ENCODE measurements at regions not wholly inside any gene's neighbourhood (a gene's known extent, or its start where the extent isn't known, plus 50 kb on each side); places are given as distances from the start of the nearest gene placed in this dataset.

DNA sequence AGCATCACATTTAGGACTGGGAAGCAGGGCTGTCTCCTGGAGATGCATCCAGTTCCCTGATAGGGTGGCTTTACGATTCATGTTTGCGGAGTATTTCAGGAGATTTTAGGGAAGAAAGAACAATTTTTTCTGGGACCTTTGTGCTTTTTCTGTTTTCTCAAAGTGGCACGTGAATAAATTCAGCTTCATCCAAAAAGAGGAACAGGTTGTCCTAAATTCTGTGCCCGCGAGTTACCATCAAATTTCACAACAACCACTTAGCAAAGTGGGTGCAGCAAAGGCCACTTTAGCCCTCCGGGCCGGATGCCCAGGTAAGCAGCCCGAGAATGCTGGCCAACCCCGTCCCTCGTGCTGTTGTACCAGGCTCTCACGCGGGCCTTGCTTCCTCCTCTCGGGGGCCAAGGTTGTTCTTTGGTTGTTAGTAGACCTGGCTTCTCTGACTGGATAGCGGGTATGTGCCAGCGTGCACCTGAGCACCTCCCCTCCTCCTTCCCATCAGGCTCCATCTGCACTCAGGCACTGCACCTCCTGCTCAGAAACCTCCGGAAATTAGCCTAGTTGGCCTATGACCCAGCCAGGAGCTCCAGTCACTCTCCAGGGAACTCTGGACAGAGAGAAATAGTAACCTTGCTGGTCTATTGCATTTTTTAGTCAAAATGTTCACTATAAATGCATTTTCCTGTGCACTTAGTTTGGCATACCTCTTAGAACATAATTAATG, 83.0 kb downstream of the CMPK2 start:
- H3K79me1 ChIP-seq (ENCODE audit: insufficient read depth, low read depth, low read length, poor library complexity, severe bottlenecking): no peaks in the 10 kb centered on the region
- Mint-ChIP-seq H3K4me3 (no peak overlapping the region), H3K27ac (peak overlapping the region in 1 of 3 experiments; percentile 71; a peak in 1 of 7 replicates), H3K4me1 (no peaks in the 10 kb centered on the region), H3K27me3 (ENCODE audit: low read depth) (peaks cover 2% of the 10 kb centered on the region), H3K9me3 (peaks cover 0 to 4% of the 10 kb centered on the region in 2 experiments; a peak in 1 of 5 replicates), H3K36me3 (ENCODE audit: insufficient read depth in 1 of 3, low read depth in 3 of 3) (peaks cover 0 to 4% (median 0%) of the 10 kb centered on the region in 3 experiments; a peak in 1 of 7 replicates)
- no peak overlapping the region for H4K5ac ChIP-seq (ENCODE audit: insufficient read length, low read depth, low read length)
- no peak overlapping the region for H3K14ac ChIP-seq (ENCODE audit: insufficient read depth, low read length)
- H4K20me1 ChIP-seq (ENCODE audit: control insufficient read depth, insufficient read depth, insufficient read length): no peaks in the 10 kb centered on the region
- no peak overlapping the region for H2BK5ac ChIP-seq (ENCODE audit: insufficient read length, low read length)
- no peak overlapping the region for H3K4ac ChIP-seq (ENCODE audit: low read depth, low read length)
- H3K56ac ChIP-seq (ENCODE audit: insufficient read length, low read depth, low read length): no peak overlapping the region
- H3K4me2 ChIP-seq (ENCODE audit: insufficient read depth, insufficient read length, low read length): no peak overlapping the region
- no peak overlapping the region for H3K27ac ChIP-seq (ENCODE audit: insufficient read length, low read depth, low read length)
- H3K9ac ChIP-seq (ENCODE audit: extremely low read depth, insufficient read length, low read length): no peak overlapping the region
- no peak overlapping the region for H2BK20ac ChIP-seq (ENCODE audit: low read depth, low read length, poor library complexity, severe bottlenecking)
- TF ChIP-seq, protein P1, sequence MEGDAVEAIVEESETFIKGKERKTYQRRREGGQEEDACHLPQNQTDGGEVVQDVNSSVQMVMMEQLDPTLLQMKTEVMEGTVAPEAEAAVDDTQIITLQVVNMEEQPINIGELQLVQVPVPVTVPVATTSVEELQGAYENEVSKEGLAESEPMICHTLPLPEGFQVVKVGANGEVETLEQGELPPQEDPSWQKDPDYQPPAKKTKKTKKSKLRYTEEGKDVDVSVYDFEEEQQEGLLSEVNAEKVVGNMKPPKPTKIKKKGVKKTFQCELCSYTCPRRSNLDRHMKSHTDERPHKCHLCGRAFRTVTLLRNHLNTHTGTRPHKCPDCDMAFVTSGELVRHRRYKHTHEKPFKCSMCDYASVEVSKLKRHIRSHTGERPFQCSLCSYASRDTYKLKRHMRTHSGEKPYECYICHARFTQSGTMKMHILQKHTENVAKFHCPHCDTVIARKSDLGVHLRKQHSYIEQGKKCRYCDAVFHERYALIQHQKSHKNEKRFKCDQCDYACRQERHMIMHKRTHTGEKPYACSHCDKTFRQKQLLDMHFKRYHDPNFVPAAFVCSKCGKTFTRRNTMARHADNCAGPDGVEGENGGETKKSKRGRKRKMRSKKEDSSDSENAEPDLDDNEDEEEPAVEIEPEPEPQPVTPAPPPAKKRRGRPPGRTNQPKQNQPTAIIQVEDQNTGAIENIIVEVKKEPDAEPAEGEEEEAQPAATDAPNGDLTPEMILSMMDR (conservative IDR thresholded peaks at IDR 0.05): no peak
- no peaks in the 10 kb centered on the region for H3K9me3 ChIP-seq (ENCODE audit: control insufficient read depth, low read depth, low read length)
- DNase-seq: no peak
- no peaks in the 10 kb centered on the region for H3K4me1 ChIP-seq (ENCODE audit: insufficient read depth, low read length)
- no peak overlapping the region for H2AK5ac ChIP-seq (ENCODE audit: insufficient read length, low read length)
- no peaks in the 10 kb centered on the region for H3K23me2 ChIP-seq (ENCODE audit: insufficient read length, low read depth, low read length, poor library complexity, severe bottlenecking)
- H3K23ac ChIP-seq (ENCODE audit: insufficient read length, low read depth, low read length): no peak overlapping the region
- H3T11ph ChIP-seq (ENCODE audit: low read length): no peak overlapping the region
- no peaks in the 10 kb centered on the region for H3K27me3 ChIP-seq (ENCODE audit: insufficient read depth, low read length)
- H2BK12ac ChIP-seq (ENCODE audit: insufficient read length, low read depth, low read length): no peak overlapping the region
- H3K79me2 ChIP-seq (ENCODE audit: insufficient read depth, low read length): no peaks in the 10 kb centered on the region
- no CpG with 5 or more reads among the region's 16 CpGs for WGBS (ENCODE audit: extremely low coverage, insufficient read length, low lambda C conversion rate)
- H2BK120ac ChIP-seq (ENCODE audit: low read depth, low read length, poor library complexity, severe bottlenecking): no peak overlapping the region
- no peak overlapping the region for H2BK15ac ChIP-seq (ENCODE audit: low read depth, low read length)
- no peak overlapping the region for H2AFZ ChIP-seq (ENCODE audit: low read length)
- H4K91ac ChIP-seq (ENCODE audit: insufficient read length, low read depth, low read length): no peak overlapping the region
- H3K18ac ChIP-seq (ENCODE audit: insufficient read length, low read depth, low read length): no peak overlapping the region
- no peak overlapping the region for H4K8ac ChIP-seq (replicated peaks; ENCODE audit: insufficient read length, low read depth, low read length)

Data from H9 (cell line).